ENCODE measurements at regions not wholly inside any gene's neighbourhood (a gene's known extent, or its start where the extent isn't known, plus 50 kb on each side); places are given as distances from the start of the nearest gene placed in this dataset.
"Not testable (repeated sequence)": the region's sequence is repeated elsewhere in the genome, so short reads cannot be mapped to it uniquely, and the experiment has no call there.

DNA sequence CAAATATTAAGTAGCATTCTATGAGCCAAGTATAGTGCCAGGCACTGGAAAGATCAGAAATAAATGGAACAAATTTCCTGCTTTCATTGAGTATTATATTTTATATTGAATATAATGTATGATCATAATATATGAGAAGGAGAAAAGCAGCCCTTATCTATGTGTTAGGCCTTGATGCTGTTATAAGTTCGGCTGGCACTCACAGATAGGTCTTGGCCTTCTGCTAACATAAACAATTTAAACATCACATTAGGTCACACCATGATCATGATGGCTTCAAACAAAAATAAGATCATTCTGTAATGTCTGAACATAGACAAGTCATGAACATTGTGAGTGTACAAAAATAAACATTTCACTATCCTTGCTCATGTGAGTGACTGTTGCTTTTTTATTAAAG, 584.0 kb upstream of the ZNF385D start:
- DNase-seq: no peak

DNA sequence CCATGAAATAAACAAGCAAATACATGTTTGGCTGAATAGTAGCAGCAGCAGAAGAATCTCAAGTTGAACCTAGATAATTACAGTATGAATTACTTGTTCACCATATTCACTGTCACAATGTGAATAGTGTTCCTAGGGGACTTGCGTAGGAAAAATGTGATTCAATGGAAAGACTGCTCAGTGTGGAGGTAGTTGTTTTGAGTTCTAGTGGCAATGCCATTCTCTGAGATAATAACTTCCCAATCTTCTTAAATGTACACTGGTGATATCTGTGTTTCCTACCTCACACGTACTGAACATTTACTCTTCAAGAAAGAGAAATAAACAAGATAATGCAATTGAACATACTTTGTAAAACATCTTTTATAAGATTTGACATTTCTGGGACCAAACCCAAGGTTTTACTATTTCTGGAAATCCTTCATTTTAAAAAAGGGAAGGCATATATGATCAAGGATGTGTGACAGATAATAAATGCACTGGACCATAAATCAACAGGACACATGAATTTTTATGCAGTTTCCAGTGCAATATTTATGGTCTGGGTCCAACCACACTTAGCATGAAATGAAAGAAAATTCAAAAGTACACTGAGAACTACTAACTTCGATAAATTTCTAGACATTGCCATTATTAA, 598.3 kb upstream of the ZNF385D start:
- no peak for DNase-seq

GRCh38 chr3:22351806-22352205, 600.8 kb upstream of the ZNF385D start:
- no peak for DNase-seq

DNA sequence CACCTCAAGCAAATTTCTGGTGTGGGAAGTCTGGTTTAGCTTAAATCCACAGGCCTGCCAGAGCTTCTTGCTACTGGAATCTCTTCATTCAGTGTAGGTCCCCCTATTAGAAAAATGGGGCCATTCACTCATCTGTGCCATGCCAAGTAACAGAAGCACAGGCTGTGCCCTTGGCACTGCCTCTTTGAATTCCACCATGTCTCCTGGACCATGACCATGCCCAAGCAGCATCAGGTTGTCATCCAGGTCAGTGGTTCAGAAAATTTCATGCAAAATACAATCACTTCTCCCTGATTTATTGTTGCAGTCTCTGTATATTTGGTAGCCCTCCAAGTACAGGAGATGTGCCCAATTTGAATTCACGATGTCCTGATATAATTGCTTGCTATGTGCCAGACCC, 602.1 kb upstream of the ZNF385D start:
- DNase-seq: no peak

DNA sequence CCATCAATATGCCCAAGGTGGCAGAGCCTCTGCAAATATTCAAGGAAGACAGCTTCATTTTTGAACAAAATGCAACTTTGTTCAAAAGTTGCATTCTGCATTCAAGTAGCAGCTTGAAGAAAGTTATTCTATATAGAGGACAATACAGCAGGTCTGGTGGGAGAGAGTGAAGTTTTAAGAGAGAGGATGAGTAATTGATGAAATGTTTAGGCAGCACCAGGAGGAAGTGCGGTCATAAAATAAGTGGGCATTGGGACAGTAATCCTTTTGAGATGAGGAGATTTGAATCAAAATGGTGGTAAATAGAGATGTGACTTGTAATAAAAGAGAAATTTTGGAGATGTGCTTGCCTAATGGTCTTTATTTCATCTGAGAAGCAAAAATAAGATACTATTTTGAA, 607.3 kb upstream of the ZNF385D start:
- no peak for DNase-seq

- no peak for DNase-seq
Measured at GRCh38 chr3:22360164-22360563, 609.2 kb upstream of the ZNF385D start.

GRCh38 chr3:22360970-22361369, 610.0 kb upstream of the ZNF385D start:
- no peak for DNase-seq

DNA sequence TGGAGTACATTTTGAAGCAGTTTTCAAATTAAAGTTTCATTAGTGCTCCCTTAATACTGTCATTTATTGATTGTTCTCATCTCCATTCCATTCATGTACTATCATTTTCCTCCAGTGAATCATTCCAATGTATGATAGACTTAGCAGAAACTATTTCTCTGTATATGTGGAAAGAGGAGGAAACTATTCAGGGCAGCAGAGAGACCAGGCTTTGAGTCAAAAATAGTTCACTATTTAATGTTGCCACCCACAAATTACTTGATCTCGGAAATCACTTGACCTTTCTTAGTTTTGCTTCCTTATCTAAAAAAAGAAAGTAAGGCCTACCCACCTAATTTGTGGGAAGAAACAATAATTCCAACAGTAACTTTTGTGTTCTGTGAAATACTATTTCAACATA, 610.5 kb upstream of the ZNF385D start:
- no peak for DNase-seq

- DNase-seq: no peak
Measured at GRCh38 chr3:22364851-22365250, 613.8 kb upstream of the ZNF385D start.

DNA sequence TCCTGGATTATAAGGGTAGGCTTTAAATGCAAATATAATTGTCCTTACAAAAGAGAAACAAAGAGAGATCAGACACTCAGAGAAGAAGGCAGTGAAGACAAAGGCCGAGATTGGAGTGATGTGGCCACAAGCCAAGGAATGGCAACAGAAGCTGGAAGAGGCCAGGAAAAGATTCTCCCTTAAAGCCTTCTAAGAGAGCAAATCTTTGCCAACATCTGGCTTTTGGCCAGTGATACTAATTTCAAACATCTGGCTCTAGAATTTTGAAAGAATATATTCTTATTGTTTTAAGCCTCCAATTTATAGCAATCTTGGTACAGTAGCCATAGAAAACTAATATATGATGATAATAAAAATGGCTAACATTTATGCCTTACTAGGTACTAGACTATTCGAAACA, 615.8 kb upstream of the ZNF385D start:
- DNase-seq: no peak

GRCh38 chr3:22371036-22371435, 620.0 kb upstream of the ZNF385D start:
- no peak for DNase-seq

DNA sequence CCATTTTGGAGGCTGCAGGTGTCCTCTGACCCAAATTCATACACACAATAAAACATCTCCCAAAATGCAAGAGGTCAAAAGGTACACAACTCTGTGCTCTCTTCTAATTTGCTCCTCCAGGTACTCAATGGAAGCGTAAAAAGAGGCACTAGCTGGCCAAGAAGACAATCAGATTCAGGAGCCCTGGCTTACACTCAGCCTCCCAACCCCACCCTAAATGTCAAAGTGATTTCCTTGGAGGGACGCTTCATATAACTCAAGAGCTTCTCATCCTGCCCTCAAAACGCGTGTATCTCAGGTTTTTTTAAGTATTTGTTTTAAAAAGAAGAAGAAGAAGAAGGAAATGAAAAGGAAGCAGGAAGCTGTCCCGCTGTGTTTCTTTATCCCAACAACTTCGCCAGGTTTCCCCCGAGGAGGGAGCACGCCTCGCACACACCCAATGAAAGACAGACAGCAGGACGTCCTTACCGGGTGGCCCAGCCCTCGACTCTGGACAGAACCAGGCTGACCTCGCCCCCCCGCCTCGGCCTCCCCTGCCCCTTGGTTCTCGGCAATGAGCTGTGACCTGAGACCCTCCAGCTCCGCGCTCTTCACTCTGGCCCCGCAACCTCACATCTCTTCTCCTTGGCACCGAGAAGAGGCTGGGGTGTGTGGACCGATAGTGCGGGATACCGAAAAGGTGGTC, 620.7 kb upstream of the ZNF385D start:
- no peak for DNase-seq

- no peak for DNase-seq
Measured at GRCh38 chr3:22372292-22373062, 621.5 kb upstream of the ZNF385D start.

- no peak for DNase-seq
Measured at GRCh38 chr3:22373182-22373581, 622.2 kb upstream of the ZNF385D start.

GRCh38 chr3:22373827-22374226, 622.8 kb upstream of the ZNF385D start:
- no peak for DNase-seq

- no peak for DNase-seq
Measured at GRCh38 chr3:22377421-22377820, 626.4 kb upstream of the ZNF385D start.

GRCh38 chr3:22378869-22379268, 627.9 kb upstream of the ZNF385D start:
- DNase-seq: no peak

- no peak for DNase-seq
Measured at GRCh38 chr3:22380253-22380652, 629.2 kb upstream of the ZNF385D start.

- not testable (repeated sequence) for DNase-seq
Measured at GRCh38 chr3:22381564-22381963, 630.6 kb upstream of the ZNF385D start.

DNA sequence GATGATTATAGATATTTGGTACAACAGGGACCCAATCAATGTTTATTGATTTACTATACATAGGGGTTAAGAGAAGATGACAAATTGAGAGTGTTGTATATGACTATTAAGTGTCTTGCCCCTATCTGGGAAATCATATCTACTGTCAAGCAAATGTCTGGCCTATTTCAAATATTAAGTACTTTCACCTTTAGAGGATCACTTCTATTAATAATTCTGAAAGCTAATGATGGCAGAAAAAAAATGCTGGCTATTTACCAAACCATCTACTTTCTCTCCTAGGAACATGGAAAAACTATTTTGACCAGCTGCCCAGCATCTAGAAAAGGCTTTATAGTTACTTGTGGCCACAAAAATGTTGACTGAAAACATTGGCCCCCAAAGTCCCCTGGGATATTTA, 632.3 kb upstream of the ZNF385D start:
- DNase-seq: no peak

DNA sequence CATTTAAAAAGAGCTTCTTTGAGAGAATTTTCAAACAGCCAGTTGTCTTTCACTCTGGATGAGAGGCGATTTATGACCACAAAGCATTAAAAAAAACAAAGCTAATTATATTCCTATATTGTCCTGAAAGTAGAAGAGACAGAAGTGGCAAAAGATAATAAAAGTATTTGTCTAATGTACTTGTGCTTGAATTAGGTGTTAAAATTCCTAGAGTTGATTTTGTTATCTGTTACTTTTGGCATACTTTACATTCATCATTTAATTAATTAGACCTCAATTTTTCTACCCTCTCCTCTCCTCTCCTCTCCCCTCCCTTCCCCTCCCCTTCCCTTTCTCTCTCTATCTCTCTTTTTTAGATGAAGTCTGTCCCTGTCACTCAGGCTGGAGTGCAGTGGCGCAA, 635.1 kb upstream of the ZNF385D start:
- no peak for DNase-seq

DNA sequence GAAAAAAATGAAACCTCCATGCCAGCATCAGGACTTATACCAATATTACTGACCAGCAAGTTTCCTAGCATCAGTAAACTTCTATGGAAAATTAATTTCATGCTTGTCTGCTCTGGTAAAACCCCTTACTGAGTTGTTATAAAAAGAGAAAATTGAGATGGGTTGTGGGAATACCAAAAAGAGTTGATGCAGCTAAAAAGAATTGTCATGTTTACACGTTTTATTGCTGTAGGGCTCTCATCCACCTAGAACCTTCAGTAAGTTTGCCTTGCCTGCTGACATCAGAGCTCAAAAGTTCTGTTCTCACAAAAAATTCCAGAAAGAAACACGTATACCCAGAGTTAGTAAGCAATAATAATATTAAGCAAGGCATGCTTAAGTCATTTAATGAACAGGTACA, 641.3 kb upstream of the ZNF385D start:
- no peak for DNase-seq

- no peak for DNase-seq
Measured at GRCh38 chr3:22392859-22393258, 641.8 kb upstream of the ZNF385D start.

- DNase-seq: no peak
Measured at GRCh38 chr3:22399566-22399965, 648.6 kb upstream of the ZNF385D start.
